ENCODE measurements at regions not wholly inside any gene's neighbourhood (a gene's known extent, or its start where the extent isn't known, plus 50 kb on each side); places are given as distances from the start of the nearest gene placed in this dataset.

DNA sequence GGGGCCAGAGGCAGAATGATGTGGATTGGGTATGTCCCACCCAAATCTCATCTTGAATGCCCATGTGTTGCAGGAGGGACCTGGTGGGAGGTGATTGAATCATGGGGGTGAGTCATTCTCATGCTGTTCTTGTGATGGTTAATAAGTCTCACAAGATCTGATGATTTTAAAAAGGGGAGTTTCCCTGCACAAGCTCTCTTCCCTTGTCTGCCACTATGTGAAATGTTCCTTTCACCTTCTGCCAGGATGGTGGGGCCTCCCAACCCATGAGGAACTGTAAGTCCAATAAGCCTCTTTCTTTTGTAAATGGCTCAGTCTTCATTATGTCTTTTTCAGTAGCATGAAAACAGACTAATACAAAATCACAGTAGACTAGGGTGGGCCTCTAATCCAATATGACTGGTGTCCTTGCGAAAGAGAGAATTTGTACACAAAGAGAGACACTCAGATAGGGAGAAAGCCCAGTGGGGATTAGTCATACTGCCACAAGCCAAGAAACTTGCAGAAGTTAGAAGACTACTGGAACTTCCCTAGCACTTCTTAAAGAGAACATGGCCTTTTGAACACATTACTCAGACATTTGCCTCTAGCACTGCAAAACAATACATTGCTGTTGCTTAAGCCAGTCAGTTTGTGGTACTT lies 68.4 kb downstream of the ANXA1 start:
- TF ChIP-seq, protein P1, sequence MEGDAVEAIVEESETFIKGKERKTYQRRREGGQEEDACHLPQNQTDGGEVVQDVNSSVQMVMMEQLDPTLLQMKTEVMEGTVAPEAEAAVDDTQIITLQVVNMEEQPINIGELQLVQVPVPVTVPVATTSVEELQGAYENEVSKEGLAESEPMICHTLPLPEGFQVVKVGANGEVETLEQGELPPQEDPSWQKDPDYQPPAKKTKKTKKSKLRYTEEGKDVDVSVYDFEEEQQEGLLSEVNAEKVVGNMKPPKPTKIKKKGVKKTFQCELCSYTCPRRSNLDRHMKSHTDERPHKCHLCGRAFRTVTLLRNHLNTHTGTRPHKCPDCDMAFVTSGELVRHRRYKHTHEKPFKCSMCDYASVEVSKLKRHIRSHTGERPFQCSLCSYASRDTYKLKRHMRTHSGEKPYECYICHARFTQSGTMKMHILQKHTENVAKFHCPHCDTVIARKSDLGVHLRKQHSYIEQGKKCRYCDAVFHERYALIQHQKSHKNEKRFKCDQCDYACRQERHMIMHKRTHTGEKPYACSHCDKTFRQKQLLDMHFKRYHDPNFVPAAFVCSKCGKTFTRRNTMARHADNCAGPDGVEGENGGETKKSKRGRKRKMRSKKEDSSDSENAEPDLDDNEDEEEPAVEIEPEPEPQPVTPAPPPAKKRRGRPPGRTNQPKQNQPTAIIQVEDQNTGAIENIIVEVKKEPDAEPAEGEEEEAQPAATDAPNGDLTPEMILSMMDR (conservative IDR thresholded peaks at IDR 0.05; ENCODE audit: low read depth in 2 of 2) = no peak
- TF ChIP-seq EZH2 (IDR thresholded peaks at IDR 0.05; ENCODE audit: low read depth, unreplicated experiment) (no peak), EZH2phosphoT487 (IDR thresholded peaks at IDR 0.05; ENCODE audit: unreplicated experiment) (no peak), POLR2AphosphoS5 (IDR thresholded peaks at IDR 0.05; ENCODE audit: low read depth) (no peak), STAT1 (IDR thresholded peaks at IDR 0.05; ENCODE audit: unreplicated experiment) (no peak), JUNB (IDR thresholded peaks at IDR 0.05; ENCODE audit: unreplicated experiment) (no peak), CREB1 (CRISPR knock-in tag; IDR thresholded peaks at IDR 0.05; ENCODE audit: low read depth) (no peak), NANOG (IDR thresholded peaks at IDR 0.05; ENCODE audit: borderline replicate concordance) (no peak), ETS1 (IDR thresholded peaks at IDR 0.05) (no peak)
- TF ChIP-seq, protein P2, sequence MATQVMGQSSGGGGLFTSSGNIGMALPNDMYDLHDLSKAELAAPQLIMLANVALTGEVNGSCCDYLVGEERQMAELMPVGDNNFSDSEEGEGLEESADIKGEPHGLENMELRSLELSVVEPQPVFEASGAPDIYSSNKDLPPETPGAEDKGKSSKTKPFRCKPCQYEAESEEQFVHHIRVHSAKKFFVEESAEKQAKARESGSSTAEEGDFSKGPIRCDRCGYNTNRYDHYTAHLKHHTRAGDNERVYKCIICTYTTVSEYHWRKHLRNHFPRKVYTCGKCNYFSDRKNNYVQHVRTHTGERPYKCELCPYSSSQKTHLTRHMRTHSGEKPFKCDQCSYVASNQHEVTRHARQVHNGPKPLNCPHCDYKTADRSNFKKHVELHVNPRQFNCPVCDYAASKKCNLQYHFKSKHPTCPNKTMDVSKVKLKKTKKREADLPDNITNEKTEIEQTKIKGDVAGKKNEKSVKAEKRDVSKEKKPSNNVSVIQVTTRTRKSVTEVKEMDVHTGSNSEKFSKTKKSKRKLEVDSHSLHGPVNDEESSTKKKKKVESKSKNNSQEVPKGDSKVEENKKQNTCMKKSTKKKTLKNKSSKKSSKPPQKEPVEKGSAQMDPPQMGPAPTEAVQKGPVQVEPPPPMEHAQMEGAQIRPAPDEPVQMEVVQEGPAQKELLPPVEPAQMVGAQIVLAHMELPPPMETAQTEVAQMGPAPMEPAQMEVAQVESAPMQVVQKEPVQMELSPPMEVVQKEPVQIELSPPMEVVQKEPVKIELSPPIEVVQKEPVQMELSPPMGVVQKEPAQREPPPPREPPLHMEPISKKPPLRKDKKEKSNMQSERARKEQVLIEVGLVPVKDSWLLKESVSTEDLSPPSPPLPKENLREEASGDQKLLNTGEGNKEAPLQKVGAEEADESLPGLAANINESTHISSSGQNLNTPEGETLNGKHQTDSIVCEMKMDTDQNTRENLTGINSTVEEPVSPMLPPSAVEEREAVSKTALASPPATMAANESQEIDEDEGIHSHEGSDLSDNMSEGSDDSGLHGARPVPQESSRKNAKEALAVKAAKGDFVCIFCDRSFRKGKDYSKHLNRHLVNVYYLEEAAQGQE (IDR thresholded peaks at IDR 0.05; ENCODE audit: unreplicated experiment) = no peak
